ENCODE measurements at regions not wholly inside any gene's neighbourhood (a gene's known extent, or its start where the extent isn't known, plus 50 kb on each side); places are given as distances from the start of the nearest gene placed in this dataset.

DNA sequence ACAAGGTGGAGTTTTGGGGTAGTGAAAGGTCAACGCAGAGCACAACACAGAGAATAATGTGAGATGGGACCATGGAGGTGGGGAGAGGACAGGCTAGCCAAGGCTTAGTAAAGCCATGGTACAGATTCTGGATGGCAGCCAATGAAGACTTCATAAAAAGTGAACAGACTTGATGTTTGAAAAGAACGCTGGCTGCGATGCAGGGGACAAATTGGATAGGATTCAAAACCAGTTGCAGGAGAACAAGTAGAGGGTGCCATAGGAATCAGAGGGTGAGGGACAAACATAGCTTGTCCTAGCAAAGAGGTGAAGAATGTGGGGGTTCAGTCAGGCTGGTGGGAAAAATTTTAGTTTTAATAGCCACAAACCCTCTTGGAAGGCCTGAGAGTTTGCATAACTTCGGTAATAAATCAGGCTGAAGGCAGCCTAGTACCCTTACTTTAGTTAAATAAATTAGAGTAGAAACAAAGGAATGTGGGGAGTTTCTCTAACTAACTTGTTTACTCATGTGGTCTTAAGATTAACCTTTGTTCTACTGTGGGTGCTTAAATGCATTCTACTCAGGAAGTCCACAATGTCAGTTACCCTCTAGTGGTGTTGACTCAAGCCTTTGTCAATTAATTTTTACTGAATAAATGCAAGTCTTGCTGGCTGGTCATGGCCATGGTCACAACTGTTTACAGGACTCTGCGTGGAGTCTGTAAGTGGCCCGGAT is 216.4 kb downstream of the C6orf118 start:
- ATAC-seq: no peak
- no peaks in the 10 kb centered on the region for H3K36me3 Mint-ChIP-seq (ENCODE audit: low read depth)
- H3K27me3 Mint-ChIP-seq: no peaks in the 10 kb centered on the region
- H3K27ac Mint-ChIP-seq: no peak overlapping the region
- no peaks in the 10 kb centered on the region for H3K9me3 ChIP-seq (ENCODE audit: control insufficient read depth, low read length, poor library complexity, severe bottlenecking)
- no peaks in the 10 kb centered on the region for H3K4me1 Mint-ChIP-seq
- no peak overlapping the region for H3K4me3 Mint-ChIP-seq
- no peak for DNase-seq

DNA sequence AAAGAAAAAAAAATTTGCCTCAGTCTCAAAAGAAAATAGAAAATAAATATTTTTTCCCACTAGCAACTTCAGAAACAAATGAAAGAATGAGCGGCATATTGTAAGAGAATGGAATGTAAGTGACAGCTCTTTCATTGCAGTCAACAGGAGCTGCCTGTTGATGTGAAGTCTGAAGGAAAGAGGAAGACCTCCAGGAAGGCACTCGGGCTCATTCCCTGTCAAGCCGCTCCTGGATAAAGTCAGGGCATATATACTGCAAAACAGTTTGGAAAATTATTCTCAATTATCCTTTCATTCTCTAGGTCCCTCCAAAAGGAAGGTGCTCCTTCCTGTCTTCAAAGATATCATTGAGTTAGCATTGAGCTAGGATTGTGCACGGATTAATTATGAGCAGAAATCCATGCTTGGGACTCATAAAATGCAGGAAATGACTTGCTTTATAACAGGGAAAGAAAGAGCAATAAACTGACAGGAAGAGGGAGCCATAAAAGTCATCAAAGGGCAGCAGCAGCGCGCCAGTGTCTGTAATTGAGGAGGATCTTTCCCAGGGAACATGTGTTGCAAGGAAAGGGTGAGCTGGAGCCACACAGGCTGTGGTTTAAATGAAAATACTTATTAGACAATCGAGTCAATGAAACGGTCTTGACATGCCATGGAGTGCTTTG is 218.2 kb downstream of the C6orf118 start:
- Mint-ChIP-seq H3K27ac (no peak overlapping the region), H3K4me1 (no peaks in the 10 kb centered on the region), H3K36me3 (ENCODE audit: low read depth) (no peaks in the 10 kb centered on the region), H3K27me3 (no peaks in the 10 kb centered on the region), H3K4me3 (no peak overlapping the region)
- no peaks in the 10 kb centered on the region for H3K9me3 ChIP-seq (ENCODE audit: control insufficient read depth, low read length, poor library complexity, severe bottlenecking)
- DNase-seq (no peak), ATAC-seq (no peak)

DNA sequence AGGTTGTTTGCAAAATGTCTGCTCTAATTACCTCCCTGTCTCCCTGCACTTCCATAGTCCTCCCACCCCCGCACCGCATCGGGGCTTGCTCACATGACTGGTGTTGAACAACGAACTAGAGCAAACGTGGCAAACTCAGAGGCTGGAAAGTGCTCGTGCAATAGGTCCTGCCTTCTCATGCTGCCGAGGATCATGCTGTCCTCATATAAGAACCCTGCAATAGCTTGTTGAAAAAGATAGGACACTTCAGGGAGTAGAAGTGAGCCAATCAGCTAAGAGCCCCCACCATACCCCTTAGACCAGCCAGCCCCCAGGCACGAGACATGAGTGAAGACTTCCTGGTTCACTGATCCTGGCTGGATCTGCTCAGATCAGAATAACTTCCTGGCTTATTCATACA is 219.2 kb downstream of the C6orf118 start:
- no peak for ATAC-seq
- H3K36me3 Mint-ChIP-seq (ENCODE audit: low read depth): no peaks in the 10 kb centered on the region

DNA sequence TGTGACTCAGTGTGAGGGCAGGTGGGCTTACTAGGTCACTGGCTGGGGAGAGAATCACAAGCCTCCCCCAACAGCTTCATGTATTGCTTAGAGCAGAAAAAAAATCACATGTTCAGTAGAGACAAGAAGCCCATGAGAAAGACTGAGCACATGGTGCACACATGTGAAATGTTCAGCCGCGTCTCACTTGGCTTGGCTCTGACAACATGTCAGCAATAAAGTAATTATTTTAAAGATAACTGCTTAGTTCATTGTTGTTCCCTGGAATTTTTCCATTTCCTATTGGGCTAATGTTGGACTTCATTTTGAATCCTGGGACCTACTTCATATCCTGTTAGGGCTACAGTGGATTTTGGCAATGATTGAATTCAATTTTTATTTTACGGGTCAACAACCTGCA is 222.6 kb downstream of the C6orf118 start:
- DNase-seq (no peak), ATAC-seq (no peak)
- Mint-ChIP-seq H3K4me3 (no peak overlapping the region), H3K36me3 (ENCODE audit: low read depth) (no peaks in the 10 kb centered on the region), H3K4me1 (no peaks in the 10 kb centered on the region), H3K27me3 (no peaks in the 10 kb centered on the region), H3K27ac (no peak overlapping the region)
- no peaks in the 10 kb centered on the region for H3K9me3 ChIP-seq (ENCODE audit: control insufficient read depth, low read length, poor library complexity, severe bottlenecking)

More for the DNA sequence above, 219.2 kb downstream of the C6orf118 start:
- no peak for DNase-seq
- no peak overlapping the region for H3K27ac Mint-ChIP-seq
- H3K27me3 Mint-ChIP-seq: no peaks in the 10 kb centered on the region
- no peaks in the 10 kb centered on the region for H3K4me1 Mint-ChIP-seq
- H3K9me3 ChIP-seq (ENCODE audit: control insufficient read depth, low read length, poor library complexity, severe bottlenecking): no peaks in the 10 kb centered on the region
- H3K4me3 Mint-ChIP-seq: no peak overlapping the region

DNA sequence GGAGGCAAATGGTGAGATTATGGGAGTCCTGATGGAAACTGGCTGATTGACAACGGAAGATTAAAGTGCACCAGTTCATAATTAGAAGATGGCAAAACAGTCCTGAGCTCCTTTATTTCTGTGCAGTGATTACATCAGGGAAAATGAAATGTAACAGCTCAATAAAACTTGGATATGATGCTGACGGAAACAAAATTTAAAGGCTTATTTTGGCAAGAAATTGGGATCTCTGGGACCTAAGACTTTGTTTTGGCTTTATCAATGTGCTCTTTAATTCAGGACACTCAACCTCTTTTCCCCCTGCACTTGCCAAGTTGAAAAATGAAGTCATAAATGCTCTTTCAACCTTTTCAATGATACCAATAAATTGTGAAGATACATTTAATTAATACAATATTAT is 226.8 kb downstream of the C6orf118 start:
- no peaks in the 10 kb centered on the region for H3K9me3 ChIP-seq (ENCODE audit: control insufficient read depth, low read length, poor library complexity, severe bottlenecking)

DNA sequence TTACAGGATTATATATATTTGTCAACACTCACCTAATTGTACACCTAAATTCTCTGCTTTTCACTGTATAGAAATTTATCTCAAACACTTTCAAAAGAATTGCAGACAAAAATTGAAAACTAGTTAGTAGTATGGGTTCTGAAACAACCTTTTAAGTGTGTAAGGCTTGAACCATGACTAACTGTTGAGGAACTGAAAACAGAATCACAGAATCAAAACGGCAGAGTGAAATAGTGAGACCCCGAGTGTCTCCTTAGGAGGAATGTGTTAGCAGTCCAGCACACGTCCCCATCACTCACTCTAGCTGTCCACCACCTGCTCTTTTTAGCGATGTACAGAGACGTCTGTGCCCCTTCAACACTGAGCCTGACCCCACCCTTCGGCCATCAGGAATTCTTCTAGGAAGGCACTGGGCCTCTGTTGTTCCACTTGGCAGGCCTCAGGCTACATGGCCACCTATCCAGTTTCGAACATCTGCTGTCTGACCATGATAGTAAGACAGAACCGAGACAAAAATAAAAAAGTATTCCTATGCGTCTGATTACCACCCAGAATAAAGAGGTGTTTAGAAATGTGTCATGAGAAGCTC is 227.4 kb downstream of the C6orf118 start:
- no peak overlapping the region for H3K4me3 Mint-ChIP-seq

More for the DNA sequence above, 226.8 kb downstream of the C6orf118 start:
- no peaks in the 10 kb centered on the region for H3K27me3 Mint-ChIP-seq
- DNase-seq (no peak), ATAC-seq (no peak)
- no peaks in the 10 kb centered on the region for H3K4me1 Mint-ChIP-seq
- H3K36me3 Mint-ChIP-seq (ENCODE audit: low read depth): no peaks in the 10 kb centered on the region
- no peak overlapping the region for H3K4me3 Mint-ChIP-seq
- no peak overlapping the region for H3K27ac Mint-ChIP-seq

DNA sequence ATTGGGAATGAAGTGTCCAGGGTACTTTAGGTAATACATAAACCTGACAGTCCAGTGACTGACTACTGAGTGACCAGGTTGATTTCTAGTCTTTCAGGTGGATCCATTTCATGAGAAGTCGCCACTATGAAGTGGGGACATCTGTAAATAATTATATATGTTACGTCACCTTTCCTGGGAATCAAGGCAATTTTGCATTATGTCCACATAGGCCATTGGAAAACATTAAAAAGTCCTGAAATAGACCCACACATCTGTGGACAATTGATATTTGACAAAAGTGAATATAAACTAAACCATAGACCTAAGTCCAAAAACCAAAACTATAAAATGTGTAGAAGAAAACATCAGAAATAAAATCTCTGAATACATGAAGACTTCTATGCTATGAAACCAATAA is 231.5 kb downstream of the C6orf118 start:
- H3K4me3 Mint-ChIP-seq: no peak overlapping the region

More for the DNA sequence above, 227.4 kb downstream of the C6orf118 start:
- DNase-seq: no peak
- H3K4me1 Mint-ChIP-seq: no peaks in the 10 kb centered on the region
- no peaks in the 10 kb centered on the region for H3K9me3 ChIP-seq (ENCODE audit: control insufficient read depth, low read length, poor library complexity, severe bottlenecking)
- no peak for ATAC-seq
- H3K27ac Mint-ChIP-seq: no peak overlapping the region
- H3K36me3 Mint-ChIP-seq (ENCODE audit: low read depth): no peaks in the 10 kb centered on the region
- H3K27me3 Mint-ChIP-seq: no peaks in the 10 kb centered on the region

DNA sequence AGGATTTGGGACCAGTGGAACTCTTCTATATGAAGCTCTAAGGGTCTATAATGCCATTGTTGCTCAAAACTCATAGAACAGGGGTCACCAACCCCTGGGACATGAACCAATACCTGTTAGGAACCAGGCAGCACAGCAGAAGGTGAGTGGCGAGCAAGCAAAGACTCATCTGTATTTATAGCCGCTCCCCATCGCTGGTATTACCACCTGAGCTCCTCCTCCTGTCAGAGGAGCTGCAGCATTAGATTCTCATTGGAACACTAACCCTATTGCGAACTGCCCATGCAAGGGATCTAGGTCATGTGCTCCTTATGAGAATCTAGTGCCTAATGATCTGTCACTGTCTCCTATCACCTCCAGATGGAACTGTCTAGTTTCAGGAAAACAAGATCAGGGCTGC is 237.5 kb downstream of the C6orf118 start:
- H3K27me3 Mint-ChIP-seq: no peaks in the 10 kb centered on the region
- DNase-seq: no peak
- no peak for ATAC-seq
- no peak overlapping the region for H3K4me3 Mint-ChIP-seq
- H3K4me1 Mint-ChIP-seq: no peaks in the 10 kb centered on the region
- no peaks in the 10 kb centered on the region for H3K9me3 ChIP-seq (ENCODE audit: control insufficient read depth, low read length, poor library complexity, severe bottlenecking)
- H3K27ac Mint-ChIP-seq: no peak overlapping the region
- H3K36me3 Mint-ChIP-seq (ENCODE audit: low read depth): no peaks in the 10 kb centered on the region

More for the DNA sequence above, 231.5 kb downstream of the C6orf118 start:
- H3K27ac Mint-ChIP-seq: no peak overlapping the region
- no peaks in the 10 kb centered on the region for H3K9me3 ChIP-seq (ENCODE audit: control insufficient read depth, low read length, poor library complexity, severe bottlenecking)
- H3K27me3 Mint-ChIP-seq: no peaks in the 10 kb centered on the region
- ATAC-seq: no peak
- no peak for DNase-seq
- no peaks in the 10 kb centered on the region for H3K4me1 Mint-ChIP-seq
- H3K36me3 Mint-ChIP-seq (ENCODE audit: low read depth): no peaks in the 10 kb centered on the region

DNA sequence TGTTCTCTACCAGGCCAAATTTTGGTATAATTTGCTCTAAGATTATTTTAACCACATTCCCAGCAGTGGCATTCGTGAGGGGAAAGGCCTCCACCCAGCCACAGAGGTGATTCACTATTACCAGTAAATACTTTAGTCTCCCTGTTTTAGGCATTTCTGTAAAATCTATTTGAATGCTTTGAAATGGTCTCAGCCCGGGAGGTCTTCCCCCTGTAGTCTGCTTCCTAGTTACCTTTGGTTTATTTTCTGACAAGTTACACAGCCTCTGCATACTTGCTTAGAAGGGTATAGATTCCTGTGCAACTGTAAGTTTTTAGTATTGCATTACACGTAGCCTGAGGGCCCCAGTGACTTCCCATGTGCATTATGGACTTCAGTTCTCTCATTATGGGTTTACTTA is 248.7 kb downstream of the C6orf118 start:
- no peaks in the 10 kb centered on the region for H3K36me3 Mint-ChIP-seq (ENCODE audit: low read depth)
- ATAC-seq: no peak
- H3K27ac Mint-ChIP-seq: no peak overlapping the region
- H3K9me3 ChIP-seq (ENCODE audit: control insufficient read depth, low read length, poor library complexity, severe bottlenecking): no peaks in the 10 kb centered on the region
- no peak overlapping the region for H3K4me3 Mint-ChIP-seq
- DNase-seq: no peak
- H3K27me3 Mint-ChIP-seq: no peaks in the 10 kb centered on the region
- no peaks in the 10 kb centered on the region for H3K4me1 Mint-ChIP-seq

DNA sequence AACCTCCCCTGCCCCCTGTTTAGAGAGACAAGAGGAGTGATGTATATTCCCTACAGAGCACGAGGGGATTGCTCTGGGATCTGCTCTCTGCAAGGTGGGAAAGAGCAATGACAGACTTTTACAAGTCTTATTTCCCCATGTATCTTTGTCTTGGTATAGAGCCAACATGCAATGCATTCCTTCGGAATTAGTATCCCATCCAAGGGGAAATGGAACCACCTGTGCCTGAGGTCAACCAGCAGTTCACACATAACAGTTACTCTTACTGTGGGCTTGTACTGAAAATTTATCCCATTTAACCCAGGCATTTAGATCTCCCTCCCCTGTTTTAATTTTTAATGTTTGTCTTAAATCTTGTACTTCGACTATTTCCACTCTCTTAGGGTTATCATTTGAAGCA is 250.4 kb downstream of the C6orf118 start:
- no peak for DNase-seq

DNA sequence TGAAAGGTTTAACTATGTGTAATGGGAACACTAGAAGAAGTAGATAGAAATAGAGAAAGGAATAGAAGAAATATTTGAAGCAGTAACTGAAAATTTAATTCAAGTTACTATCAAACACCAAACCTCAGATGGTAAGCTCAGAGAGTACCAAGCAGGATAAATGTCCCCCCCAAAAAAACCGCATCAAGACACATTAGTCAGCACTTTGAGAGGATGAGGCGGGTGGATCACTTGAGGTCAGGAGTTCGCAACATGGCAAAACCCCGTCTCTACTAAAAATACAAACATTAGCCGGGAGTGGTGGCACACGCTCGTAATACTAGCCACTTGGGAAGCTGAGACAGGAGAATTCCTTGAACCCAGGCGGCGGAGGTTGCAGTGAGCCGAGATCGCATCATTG is 253.1 kb downstream of the C6orf118 start:
- ATAC-seq: no peak
- H3K4me1 Mint-ChIP-seq: no peaks in the 10 kb centered on the region
- no peaks in the 10 kb centered on the region for H3K9me3 ChIP-seq (ENCODE audit: control insufficient read depth, low read length, poor library complexity, severe bottlenecking)
- H3K27ac Mint-ChIP-seq: no peak overlapping the region
- H3K36me3 Mint-ChIP-seq (ENCODE audit: low read depth): no peaks in the 10 kb centered on the region
- no peak for DNase-seq
- no peak overlapping the region for H3K4me3 Mint-ChIP-seq
- H3K27me3 Mint-ChIP-seq: no peaks in the 10 kb centered on the region

More for the DNA sequence above, 250.4 kb downstream of the C6orf118 start:
- Mint-ChIP-seq H3K27me3 (no peaks in the 10 kb centered on the region), H3K27ac (no peak overlapping the region), H3K4me1 (no peaks in the 10 kb centered on the region), H3K36me3 (ENCODE audit: low read depth) (no peaks in the 10 kb centered on the region), H3K4me3 (no peak overlapping the region)
- no peaks in the 10 kb centered on the region for H3K9me3 ChIP-seq (ENCODE audit: control insufficient read depth, low read length, poor library complexity, severe bottlenecking)
- no peak for ATAC-seq

DNA sequence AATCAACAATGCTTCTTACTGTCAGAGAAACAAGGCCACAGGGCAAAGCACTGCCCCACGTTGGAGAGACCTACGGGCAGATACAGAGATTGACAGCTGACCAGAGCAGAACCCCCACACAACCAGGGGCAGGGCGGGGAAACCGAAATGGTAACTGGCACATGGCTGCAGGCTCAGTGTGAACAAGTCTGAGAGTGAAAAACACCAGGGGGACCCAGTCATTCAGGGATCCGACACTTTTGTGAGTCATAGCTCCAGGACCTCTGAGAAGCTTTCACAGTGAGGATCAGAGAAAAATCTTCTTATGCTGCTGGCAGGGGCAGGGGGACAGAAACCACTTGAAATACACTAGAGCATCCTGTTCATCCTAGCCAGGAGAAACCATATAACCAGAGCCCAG is 254.2 kb downstream of the C6orf118 start:
- Mint-ChIP-seq H3K4me3 (no peak overlapping the region), H3K27me3 (no peaks in the 10 kb centered on the region), H3K4me1 (no peaks in the 10 kb centered on the region), H3K36me3 (ENCODE audit: low read depth) (no peaks in the 10 kb centered on the region), H3K27ac (no peak overlapping the region)
- no peak for DNase-seq
- no peak for ATAC-seq
- H3K9me3 ChIP-seq (ENCODE audit: control insufficient read depth, low read length, poor library complexity, severe bottlenecking): no peaks in the 10 kb centered on the region

DNA sequence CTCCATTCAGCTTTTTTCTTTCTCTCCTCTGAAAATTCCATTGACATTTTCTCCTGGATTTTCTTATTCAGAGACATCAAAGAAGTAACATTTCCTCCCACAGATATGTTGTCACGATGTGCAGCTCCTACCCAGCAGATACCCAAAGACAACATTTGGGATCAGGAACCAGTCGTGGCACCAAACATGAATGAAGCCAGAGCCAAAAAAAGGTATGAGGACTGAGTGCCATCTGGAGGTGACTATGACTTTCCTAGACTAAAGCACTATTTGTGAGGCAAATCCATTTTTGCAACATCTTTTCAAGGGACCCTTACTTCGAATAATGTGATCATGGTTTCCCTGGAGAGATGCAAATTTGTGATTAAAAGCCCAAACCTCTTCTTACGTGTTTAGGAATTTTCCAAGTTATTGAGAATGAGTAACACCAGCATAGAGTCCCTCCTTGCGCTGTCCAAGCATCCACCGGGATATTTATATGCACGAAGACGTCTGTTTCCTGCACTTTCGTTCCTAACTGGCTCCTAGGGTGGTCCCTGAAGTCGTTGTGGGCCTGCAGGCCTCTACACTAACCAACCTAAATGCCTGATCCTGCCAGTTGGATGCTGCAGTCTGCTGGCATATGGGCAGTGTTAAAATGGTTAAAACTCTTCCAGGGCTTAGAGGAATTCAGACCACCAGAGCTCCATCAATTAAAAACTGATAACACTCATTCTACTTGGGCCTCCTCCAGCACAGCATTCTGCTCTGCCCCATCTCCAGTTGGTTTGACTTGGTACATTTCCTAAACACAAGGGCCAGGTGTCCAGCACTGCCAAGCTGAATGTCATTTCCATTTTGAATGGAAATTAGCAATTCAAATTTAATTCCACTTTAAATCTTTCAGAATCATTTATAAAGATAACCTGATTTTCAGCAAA is 256.6 kb downstream of the C6orf118 start:
- Mint-ChIP-seq H3K4me3 (no peak overlapping the region), H3K27ac (no peak overlapping the region)
- no peak for ATAC-seq

More for the DNA sequence above, 256.6 kb downstream of the C6orf118 start:
- H3K36me3 Mint-ChIP-seq (ENCODE audit: low read depth): no peaks in the 10 kb centered on the region
- no peaks in the 10 kb centered on the region for H3K4me1 Mint-ChIP-seq
- H3K9me3 ChIP-seq (ENCODE audit: control insufficient read depth, low read length, poor library complexity, severe bottlenecking): no peaks in the 10 kb centered on the region
- no peak for DNase-seq
- H3K27me3 Mint-ChIP-seq: no peaks in the 10 kb centered on the region
